ENCODE measurements at regions not wholly inside any gene's neighbourhood (a gene's known extent, or its start where the extent isn't known, plus 50 kb on each side); places are given as distances from the start of the nearest gene placed in this dataset.

GRCh38 chr10:10552948-10553347, 464.7 kb upstream of the CELF2 start:
- intact Hi-C loops (cut with DNase I) = no loop called here
- no peak overlapping the region for H3K27ac ChIP-seq (ENCODE audit: low read depth in 2 of 2, low read length in 2 of 2)
- no peaks in the 10 kb centered on the region for H3K27me3 ChIP-seq (ENCODE audit: control insufficient read depth, insufficient read depth, low read length)
- no peak for FAIRE-seq
- H3K4me3 ChIP-seq (ENCODE audit: low read length in 3 of 3) = no peak overlapping the region
- no peaks in the 10 kb centered on the region for H3K9me3 ChIP-seq (ENCODE audit: control insufficient read depth in 2 of 3, insufficient read depth in 1 of 3, low read length in 3 of 3)
- H3K9ac ChIP-seq (ENCODE audit: low read length in 3 of 3) = no peak overlapping the region
- H3K4me1 ChIP-seq (ENCODE audit: control insufficient read depth in 2 of 3, insufficient read depth in 2 of 3, low read depth in 1 of 3, low read length in 3 of 3) = peaks cover 0 to 3% (median 0%) of the 10 kb centered on the region in 3 donors
- no peak for TF ChIP-seq CTCF (IDR thresholded peaks at IDR 0.05; ENCODE audit: borderline replicate concordance, extremely low read depth, insufficient read depth)
- no peak for DNase-seq
- H3K36me3 ChIP-seq (ENCODE audit: control insufficient read depth in 2 of 3, insufficient read depth in 3 of 3, low read length in 3 of 3) = no peaks in the 10 kb centered on the region

GRCh38 chr10:10564081-10564794, 453.4 kb upstream of the CELF2 start:
- H3K9me3 ChIP-seq (ENCODE audit: control insufficient read depth in 2 of 3, insufficient read depth in 1 of 3, low read length in 3 of 3) = no peaks in the 10 kb centered on the region
- H3K27me3 ChIP-seq (ENCODE audit: control insufficient read depth, insufficient read depth, low read length) = no peaks in the 10 kb centered on the region
- no peak overlapping the region for H3K27ac ChIP-seq (ENCODE audit: low read depth in 2 of 2, low read length in 2 of 2)
- H3K9ac ChIP-seq (ENCODE audit: low read length in 3 of 3) = no peak overlapping the region
- no peak for FAIRE-seq
- peaks cover 0 to 2% (median 0%) of the 10 kb centered on the region in 3 donors for H3K4me1 ChIP-seq (ENCODE audit: control insufficient read depth in 2 of 3, insufficient read depth in 2 of 3, low read depth in 1 of 3, low read length in 3 of 3)
- DNase-seq = no peak
- TF ChIP-seq CTCF (IDR thresholded peaks at IDR 0.05; ENCODE audit: borderline replicate concordance, extremely low read depth, insufficient read depth) = no peak
- no peaks in the 10 kb centered on the region for H3K36me3 ChIP-seq (ENCODE audit: control insufficient read depth in 2 of 3, insufficient read depth in 3 of 3, low read length in 3 of 3)
- no peak overlapping the region for H3K4me3 ChIP-seq (ENCODE audit: low read length in 3 of 3)
- intact Hi-C loops (cut with DNase I) = no loop called here

GRCh38 chr10:10576937-10577336, 440.7 kb upstream of the CELF2 start:
- Histone ChIP-seq H3K27me3 (ENCODE audit: control insufficient read depth, insufficient read depth, low read length) (no peaks in the 10 kb centered on the region), H3K36me3 (ENCODE audit: control insufficient read depth in 2 of 3, insufficient read depth in 3 of 3, low read length in 3 of 3) (no peaks in the 10 kb centered on the region), H3K4me3 (ENCODE audit: low read length in 3 of 3) (no peak overlapping the region), H3K27ac (ENCODE audit: low read depth in 2 of 2, low read length in 2 of 2) (no peak overlapping the region), H3K9ac (ENCODE audit: low read length in 3 of 3) (no peak overlapping the region), H3K9me3 (ENCODE audit: control insufficient read depth in 2 of 3, insufficient read depth in 1 of 3, low read length in 3 of 3) (no peaks in the 10 kb centered on the region), H3K4me1 (ENCODE audit: control insufficient read depth in 2 of 3, insufficient read depth in 2 of 3, low read depth in 1 of 3, low read length in 3 of 3) (no peaks in the 10 kb centered on the region)
- DNase-seq = no peak
- TF ChIP-seq CTCF (IDR thresholded peaks at IDR 0.05; ENCODE audit: borderline replicate concordance, extremely low read depth, insufficient read depth) = no peak
- intact Hi-C loops (cut with DNase I) = no loop called here
- FAIRE-seq = no peak

GRCh38 chr10:10579709-10580108, 438.0 kb upstream of the CELF2 start:
- Histone ChIP-seq H3K9me3 (ENCODE audit: control insufficient read depth in 2 of 3, insufficient read depth in 1 of 3, low read length in 3 of 3) (no peaks in the 10 kb centered on the region), H3K4me3 (ENCODE audit: low read length in 3 of 3) (no peak overlapping the region), H3K4me1 (ENCODE audit: control insufficient read depth in 2 of 3, insufficient read depth in 2 of 3, low read depth in 1 of 3, low read length in 3 of 3) (no peaks in the 10 kb centered on the region), H3K27ac (ENCODE audit: low read depth in 2 of 2, low read length in 2 of 2) (no peak overlapping the region), H3K9ac (ENCODE audit: low read length in 3 of 3) (no peak overlapping the region), H3K27me3 (ENCODE audit: control insufficient read depth, insufficient read depth, low read length) (no peaks in the 10 kb centered on the region), H3K36me3 (ENCODE audit: control insufficient read depth in 2 of 3, insufficient read depth in 3 of 3, low read length in 3 of 3) (no peaks in the 10 kb centered on the region)
- DNase-seq (no peak), FAIRE-seq (no peak)
- no peak for TF ChIP-seq CTCF (IDR thresholded peaks at IDR 0.05; ENCODE audit: borderline replicate concordance, extremely low read depth, insufficient read depth)
- intact Hi-C loops (cut with DNase I) = no loop called here

Data from kidney (tissue), 13 donors.